ENCODE measurements at regions not wholly inside any gene's neighbourhood (a gene's known extent, or its start where the extent isn't known, plus 50 kb on each side); places are given as distances from the start of the nearest gene placed in this dataset.

DNA sequence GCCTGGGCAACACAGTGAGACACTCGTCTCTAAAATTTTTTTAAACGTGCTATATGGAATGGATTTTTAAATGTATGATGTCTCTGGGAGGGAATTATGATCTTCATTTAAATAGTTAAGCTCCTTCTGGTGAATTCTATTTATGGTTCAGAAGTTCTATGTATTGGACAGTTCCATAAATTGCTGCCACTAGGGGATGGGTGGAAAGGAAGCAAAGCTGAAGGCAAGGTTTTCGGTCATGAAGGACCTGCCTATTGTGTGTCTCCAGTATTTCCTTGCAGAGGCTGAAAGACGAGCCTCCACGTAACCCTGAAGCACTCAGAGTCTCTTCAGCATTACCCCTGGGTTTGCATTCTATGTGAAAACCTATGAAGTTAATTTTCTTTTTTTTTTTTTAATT is 451.5 kb upstream of the FAT1 start:
- no peak for TF ChIP-seq TFAP4 (IDR thresholded peaks at IDR 0.05; ENCODE audit: borderline replicate concordance, low read depth)
- TF ChIP-seq, protein P1, sequence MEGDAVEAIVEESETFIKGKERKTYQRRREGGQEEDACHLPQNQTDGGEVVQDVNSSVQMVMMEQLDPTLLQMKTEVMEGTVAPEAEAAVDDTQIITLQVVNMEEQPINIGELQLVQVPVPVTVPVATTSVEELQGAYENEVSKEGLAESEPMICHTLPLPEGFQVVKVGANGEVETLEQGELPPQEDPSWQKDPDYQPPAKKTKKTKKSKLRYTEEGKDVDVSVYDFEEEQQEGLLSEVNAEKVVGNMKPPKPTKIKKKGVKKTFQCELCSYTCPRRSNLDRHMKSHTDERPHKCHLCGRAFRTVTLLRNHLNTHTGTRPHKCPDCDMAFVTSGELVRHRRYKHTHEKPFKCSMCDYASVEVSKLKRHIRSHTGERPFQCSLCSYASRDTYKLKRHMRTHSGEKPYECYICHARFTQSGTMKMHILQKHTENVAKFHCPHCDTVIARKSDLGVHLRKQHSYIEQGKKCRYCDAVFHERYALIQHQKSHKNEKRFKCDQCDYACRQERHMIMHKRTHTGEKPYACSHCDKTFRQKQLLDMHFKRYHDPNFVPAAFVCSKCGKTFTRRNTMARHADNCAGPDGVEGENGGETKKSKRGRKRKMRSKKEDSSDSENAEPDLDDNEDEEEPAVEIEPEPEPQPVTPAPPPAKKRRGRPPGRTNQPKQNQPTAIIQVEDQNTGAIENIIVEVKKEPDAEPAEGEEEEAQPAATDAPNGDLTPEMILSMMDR (CRISPR knock-in tag; IDR thresholded peaks at IDR 0.05), result no peak
- no peak for TF ChIP-seq CCAR2 (optimal IDR thresholded peaks at IDR 0.05; ENCODE audit: low read depth, low read length)
- no peak for TF ChIP-seq ZNF282 (IDR thresholded peaks at IDR 0.05; ENCODE audit: partially characterized antibody)
- no peak for TF ChIP-seq ZFX (CRISPR knock-in tag; IDR thresholded peaks at IDR 0.05; ENCODE audit: low read depth)
- TF ChIP-seq MYNN (CRISPR knock-in tag; IDR thresholded peaks at IDR 0.05; ENCODE audit: low read depth), result no peak
- no peak for TF ChIP-seq POLR2AphosphoS5 (IDR thresholded peaks at IDR 0.05; ENCODE audit: low read depth, low read length)
- no peak for TF ChIP-seq PHF8 (CRISPR knock-in tag; IDR thresholded peaks at IDR 0.05)
